HCT116 (cell line): ENCODE measurements at regions not wholly inside any gene's neighbourhood (a gene's known extent, or its start where the extent isn't known, plus 50 kb on each side); places are given as distances from the start of the nearest gene placed in this dataset.

Experiments used
- ATAC-seq: fragments of 200-7000 bp; cut with Tn5 transposase; 2 replicates; pipeline ENCODE4 v1.9.1; 2020; ENCODE audit warnings: mild to moderate bottlenecking, moderate library complexity
- BruUV-seq: library from RNA; stranded (reverse); fragments of 400-500 nt; replicated peaks from 2 replicates; lab custom pipeline; 2021; lab: Mats Ljungman, UMichigan
- CTCF ChIA-PET: fragments of 300-600 bp; sonication (Branson Sonifier 250); formaldehyde crosslinking; loops from one replicate; lab custom pipeline; 2021; ENCODE audit warnings: antibody characterized with exemption; lab: Charles Lee
- POLR2A ChIA-PET: fragments of 300-600, 350-600 bp; sonication (Branson Sonifier 250); formaldehyde crosslinking; loops from one replicate; lab custom pipeline; 2021; ENCODE audit warnings: antibody characterized with exemption; lab: Charles Lee
- RAD21 ChIA-PET, 2 experiments: fragments of 300-600 bp; sonication (Branson Sonifier 250); formaldehyde crosslinking; loops; one replicate each; lab custom pipeline; 2023; ENCODE audit warnings: low total read pairs in 2 of 2; ENCODE audit not compliant: uncharacterized antibody in 2 of 2, unreplicated experiment in 2 of 2, low non-redundant PET in 1 of 2; lab: Charles Lee
- DNase-seq: peaks from one replicate; pipeline ENCODE4 v3.0.0-alpha.2; 2010; ENCODE audit warnings: low read depth, low spot score
- H2AFZ ChIP-seq: fragments of 200-600 bp; shearing (Covaris generic), sonication (generic); 2 replicates; pipeline ENCODE4 v1.6.1; 2017; ENCODE audit warnings: low read depth, mixed run types, mixed read lengths, antibody characterized with exemption, low read length; ENCODE audit not compliant: poor library complexity, severe bottlenecking
- H3K27ac ChIP-seq: 2 replicates; pipeline ENCODE4 v1.5.1; 2012; ENCODE audit warnings: low read depth, low read length
- H3K27me3 ChIP-seq: fragments of 200-600 bp; sonication (generic); 2 replicates; pipeline ENCODE4 v1.6.1; 2016; ENCODE audit warnings: mixed run types, low read length, mixed read lengths; ENCODE audit not compliant: insufficient read depth
- H3K36me3 ChIP-seq, 2 experiments: fragments of 200-500 bp in 1 of 2; fragments of 200-600 bp in 1 of 2; sonication (Bioruptor generic) in 1 of 2; sonication (generic) in 1 of 2; 2 replicates each; pipeline versions ENCODE4 v1.5.1 to v1.6.1; 2014 to 2016; ENCODE audit warnings: low read length in 2 of 2, inconsistent platforms in 1 of 2, mixed read lengths in 1 of 2, mixed run types in 1 of 2; ENCODE audit not compliant: insufficient read depth in 2 of 2, control insufficient read depth in 1 of 2
- H3K4me1 ChIP-seq, 2 experiments: fragments of 200-600 bp in 1 of 2; sonication (generic) in 1 of 2; 2 replicates each; pipeline versions ENCODE4 v1.5.1 to v1.6.1; 2012 to 2017; ENCODE audit warnings: low read length in 2 of 2, inconsistent platforms in 1 of 2, mild to moderate bottlenecking in 1 of 2, mixed read lengths in 1 of 2, mixed run types in 1 of 2, moderate library complexity in 1 of 2; ENCODE audit not compliant: insufficient read depth in 2 of 2, control insufficient read depth in 1 of 2
- H3K4me2 ChIP-seq: fragments of 200-600 bp; sonication (generic); 2 replicates; pipeline ENCODE4 v1.6.1; 2017; ENCODE audit warnings: mixed run types, low read length, mixed read lengths
- H3K4me3 ChIP-seq, 2 experiments: fragments of 200-600 bp in 1 of 2; sonication (generic) in 1 of 2; replicated peaks in 1 of 2; 2 replicates each; pipeline ENCODE4 v1.5.1; 2011 to 2016; ENCODE audit warnings: low read length in 2 of 2, control low read depth in 1 of 2, low read depth in 1 of 2, mild to moderate bottlenecking in 1 of 2, mixed read lengths in 1 of 2, mixed run types in 1 of 2
- H3K79me2 ChIP-seq: fragments of 200-600 bp; sonication (generic); 2 replicates; pipeline ENCODE4 v1.6.1; 2017; ENCODE audit warnings: mild to moderate bottlenecking, mixed run types, low read length, moderate library complexity, mixed read lengths; ENCODE audit not compliant: insufficient read depth
- H3K9ac ChIP-seq: fragments of 200-600 bp; sonication (generic); 2 replicates; pipeline ENCODE4 v1.6.1; 2016; ENCODE audit warnings: low read length, mixed read lengths
- H3K9me2 ChIP-seq: fragments of 200-600 bp; sonication (generic), shearing (Covaris generic); 2 replicates; pipeline ENCODE4 v1.6.1; 2017; ENCODE audit warnings: mixed run types, mild to moderate bottlenecking, moderate library complexity; ENCODE audit not compliant: insufficient read depth
- H3K9me3 ChIP-seq, 2 experiments: fragments of 200-500 bp in 1 of 2; fragments of 200-600 bp in 1 of 2; sonication (Bioruptor generic) in 1 of 2; sonication (generic) in 1 of 2; 2 replicates each; pipeline ENCODE4 v1.6.1; 2014 to 2017; ENCODE audit warnings: low read length in 2 of 2, mixed read lengths in 2 of 2, inconsistent platforms in 1 of 2, low read depth in 1 of 2, mild to moderate bottlenecking in 1 of 2, mixed run types in 1 of 2, moderate library complexity in 1 of 2; ENCODE audit not compliant: control insufficient read depth in 1 of 2, insufficient read depth in 1 of 2
- H4K20me1 ChIP-seq: fragments of 200-600 bp; sonication (generic), shearing (Covaris generic); 2 replicates; pipeline ENCODE4 v1.6.1; 2017; ENCODE audit warnings: mixed run types, mild to moderate bottlenecking, moderate library complexity; ENCODE audit not compliant: insufficient read depth
- CBX3 ChIP-seq: IDR thresholded peaks from 2 replicates; pipeline ENCODE4 v1.6.1; 2012; ENCODE audit warnings: low read depth
- ELF1 ChIP-seq: IDR thresholded peaks from 2 replicates; pipeline ENCODE4 v1.6.1; 2012; ENCODE audit warnings: low read depth, borderline replicate concordance
- EZH2phosphoT487 ChIP-seq: fragments of 200-600 bp; IDR thresholded peaks from 2 replicates; pipeline ENCODE4 v1.6.1; 2018; ENCODE audit warnings: antibody characterized with exemption, borderline replicate concordance
- FOSL1 ChIP-seq: IDR thresholded peaks from 2 replicates; pipeline ENCODE4 v1.6.1; 2012; ENCODE audit warnings: low read depth
- POLR2A ChIP-seq: IDR thresholded peaks from 2 replicates; pipeline ENCODE4 v1.7.0; 2011; ENCODE audit warnings: borderline replicate concordance; ENCODE audit not compliant: insufficient read depth, insufficient read length; ENCODE audit errors: extremely low read depth
- SP1 ChIP-seq: IDR thresholded peaks from 2 replicates; pipeline ENCODE4 v1.6.1; 2012; ENCODE audit warnings: low read depth
- SRF ChIP-seq: IDR thresholded peaks from 2 replicates; pipeline ENCODE4 v1.6.1; 2012; ENCODE audit warnings: low read depth
- TCF7L2 ChIP-seq: IDR thresholded peaks from 2 replicates; pipeline ENCODE4 v1.7.0; 2011; ENCODE audit warnings: borderline replicate concordance, inconsistent platforms; ENCODE audit not compliant: insufficient read depth, insufficient read length; ENCODE audit errors: extremely low read depth
- YY1 ChIP-seq: IDR thresholded peaks from 2 replicates; pipeline ENCODE4 v1.6.1; 2011; ENCODE audit warnings: low read length, low read depth, moderate library complexity, mild to moderate bottlenecking; ENCODE audit not compliant: insufficient replicate concordance; ENCODE audit errors: extremely low read depth
- ZFX ChIP-seq: fragments of 450-650 bp; IDR thresholded peaks from 2 replicates; pipeline ENCODE4 v1.6.1; 2017
- intact Hi-C: fragments of 100-400 bp; cut with micrococcal nuclease; formaldehyde crosslinking; loops from 2 replicates; pipeline ENCODE4 v1.10.0; 2022
- TF ChIP-seq, protein P1 (sequence below): IDR thresholded peaks from 2 replicates; pipeline ENCODE4 v1.6.1; 2012
- TF ChIP-seq, protein P2 (sequence below), 3 experiments: fragments of 200-600 bp in 1 of 3; sonication (generic) in 1 of 3; IDR thresholded peaks in 2 of 3; conservative IDR thresholded peaks in 1 of 3; 2 replicates each; pipeline ENCODE4 v1.5.1; 2012 to 2017; ENCODE audit warnings: low read depth in 2 of 3, low read length in 2 of 3, antibody characterized with exemption in 1 of 3, borderline replicate concordance in 1 of 3, control low read depth in 1 of 3, mild to moderate bottlenecking in 1 of 3, mixed read lengths in 1 of 3, mixed run types in 1 of 3, moderate library complexity in 1 of 3; ENCODE audit not compliant: insufficient read depth in 1 of 3
- TF ChIP-seq, protein P3 (sequence below): IDR thresholded peaks from 2 replicates; pipeline ENCODE4 v1.6.1; 2012
- TF ChIP-seq, protein P4 (sequence below): IDR thresholded peaks from 2 replicates; pipeline ENCODE4 v1.6.1; 2011; ENCODE audit warnings: mild to moderate bottlenecking, low read length, moderate library complexity; ENCODE audit not compliant: insufficient replicate concordance; ENCODE audit errors: extremely low read depth

DNA sequence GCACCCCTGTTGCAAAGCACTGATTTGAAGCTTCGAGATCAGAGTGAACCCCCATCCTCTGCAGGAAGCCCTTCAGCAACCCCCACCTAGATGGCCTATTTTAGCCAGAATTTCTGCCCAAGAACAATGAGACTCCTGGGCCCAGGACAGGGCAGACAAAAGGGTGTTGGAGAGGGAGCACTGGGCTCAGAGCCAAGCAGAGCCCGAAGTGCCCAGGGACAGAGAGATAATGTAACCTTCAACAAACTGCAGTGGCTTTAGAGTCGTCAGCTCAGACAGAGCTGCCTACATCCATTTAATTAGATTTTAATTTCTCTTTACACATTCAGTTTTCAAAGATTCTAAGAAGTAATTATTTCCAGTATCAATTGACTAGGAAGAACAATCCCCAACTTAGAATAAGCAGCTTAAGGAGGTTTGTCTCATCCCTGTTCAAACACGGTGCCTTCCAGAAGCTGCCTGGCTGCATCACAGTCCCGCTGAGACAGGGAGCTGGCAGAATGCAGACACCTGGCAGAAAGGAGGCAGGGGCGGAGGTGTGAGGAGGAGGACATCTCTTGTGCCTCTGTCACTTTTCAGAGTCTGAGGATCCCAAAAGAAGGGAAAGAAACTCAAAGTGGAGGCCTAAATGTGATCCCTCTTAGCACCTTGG is 504.9 kb upstream of the CCDC196 start:
- TF ChIP-seq SP1, result no peak
- no peak for TF ChIP-seq ZFX
- no peak for TF ChIP-seq FOSL1
- TF ChIP-seq, protein P1, sequence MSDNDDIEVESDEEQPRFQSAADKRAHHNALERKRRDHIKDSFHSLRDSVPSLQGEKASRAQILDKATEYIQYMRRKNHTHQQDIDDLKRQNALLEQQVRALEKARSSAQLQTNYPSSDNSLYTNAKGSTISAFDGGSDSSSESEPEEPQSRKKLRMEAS, result no peak
- no peak for TF ChIP-seq SRF
- TF ChIP-seq POLR2A, result no peak
- no peak for TF ChIP-seq EZH2phosphoT487
- Histone ChIP-seq H3K27ac (no peak overlapping the region), H3K4me2 (no peak overlapping the region), H3K79me2 (no peaks in the 10 kb centered on the region), H3K9ac (no peak overlapping the region), H4K20me1 (no peaks in the 10 kb centered on the region), H3K9me3 (no peaks in the 10 kb centered on the region), H3K27me3 (0 out of 2 replicates have a peak, but pooled peaks cover 4% of the 10 kb centered on the region), H3K36me3 (no peaks in the 10 kb centered on the region), H3K4me1 (no peaks in the 10 kb centered on the region), H3K9me2 (no peaks in the 10 kb centered on the region), H3K4me3 (no peak overlapping the region), H2AFZ (no peak overlapping the region)
- ATAC-seq (no peak), DNase-seq (no peak)
- BruUV-seq, result no TSS peak
- ChIA-PET POLR2A (no interaction called here), CTCF (no interaction called here), RAD21 (no interaction called here)
- intact Hi-C loops, result no loop called here

DNA sequence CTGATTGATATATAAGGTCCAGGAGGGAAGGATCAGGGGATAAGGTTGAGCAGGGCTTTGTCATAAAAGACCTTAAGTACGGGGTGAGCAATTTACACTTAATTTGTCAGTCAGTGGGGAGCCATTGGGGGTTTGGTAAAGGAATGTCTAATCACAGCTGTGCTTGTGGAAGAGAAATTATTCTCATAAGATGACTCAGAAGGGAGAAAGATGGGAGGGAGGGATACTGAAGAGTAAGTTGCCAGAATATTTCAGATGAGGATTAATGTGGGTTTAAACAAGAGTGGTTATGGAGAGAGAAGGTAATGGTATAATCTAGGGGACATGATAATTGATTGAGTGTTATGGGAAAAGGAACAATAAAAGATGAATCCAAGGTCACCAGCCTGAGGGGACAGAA is 500.1 kb upstream of the CCDC196 start:
- Histone ChIP-seq H3K4me3 (no peak overlapping the region), H3K9me3 (no peaks in the 10 kb centered on the region), H3K9me2 (no peaks in the 10 kb centered on the region), H3K36me3 (no peaks in the 10 kb centered on the region), H4K20me1 (no peaks in the 10 kb centered on the region), H3K9ac (no peak overlapping the region), H3K4me1 (no peaks in the 10 kb centered on the region), H3K79me2 (no peaks in the 10 kb centered on the region), H3K4me2 (no peak overlapping the region), H3K27ac (no peak overlapping the region), H3K27me3 (0 out of 2 replicates have a peak, but pooled peaks cover 7% of the 10 kb centered on the region), H2AFZ (no peak overlapping the region)
- ChIA-PET CTCF (no interaction called here), RAD21 (no interaction called here), POLR2A (no interaction called here)
- BruUV-seq, result no TSS peak
- no peak for ATAC-seq
- no peak for DNase-seq
- intact Hi-C loops, result no loop called here
- TF ChIP-seq, protein P2, sequence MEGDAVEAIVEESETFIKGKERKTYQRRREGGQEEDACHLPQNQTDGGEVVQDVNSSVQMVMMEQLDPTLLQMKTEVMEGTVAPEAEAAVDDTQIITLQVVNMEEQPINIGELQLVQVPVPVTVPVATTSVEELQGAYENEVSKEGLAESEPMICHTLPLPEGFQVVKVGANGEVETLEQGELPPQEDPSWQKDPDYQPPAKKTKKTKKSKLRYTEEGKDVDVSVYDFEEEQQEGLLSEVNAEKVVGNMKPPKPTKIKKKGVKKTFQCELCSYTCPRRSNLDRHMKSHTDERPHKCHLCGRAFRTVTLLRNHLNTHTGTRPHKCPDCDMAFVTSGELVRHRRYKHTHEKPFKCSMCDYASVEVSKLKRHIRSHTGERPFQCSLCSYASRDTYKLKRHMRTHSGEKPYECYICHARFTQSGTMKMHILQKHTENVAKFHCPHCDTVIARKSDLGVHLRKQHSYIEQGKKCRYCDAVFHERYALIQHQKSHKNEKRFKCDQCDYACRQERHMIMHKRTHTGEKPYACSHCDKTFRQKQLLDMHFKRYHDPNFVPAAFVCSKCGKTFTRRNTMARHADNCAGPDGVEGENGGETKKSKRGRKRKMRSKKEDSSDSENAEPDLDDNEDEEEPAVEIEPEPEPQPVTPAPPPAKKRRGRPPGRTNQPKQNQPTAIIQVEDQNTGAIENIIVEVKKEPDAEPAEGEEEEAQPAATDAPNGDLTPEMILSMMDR (IDR thresholded peaks at IDR 0.05 in 2 of 3, conservative IDR thresholded peaks at IDR 0.05 in 1 of 3; ENCODE audit: borderline replicate concordance in 1 of 3, insufficient read depth in 1 of 3, low read depth in 2 of 3, low read length in 2 of 3), result no peak
- TF ChIP-seq, protein P3, sequence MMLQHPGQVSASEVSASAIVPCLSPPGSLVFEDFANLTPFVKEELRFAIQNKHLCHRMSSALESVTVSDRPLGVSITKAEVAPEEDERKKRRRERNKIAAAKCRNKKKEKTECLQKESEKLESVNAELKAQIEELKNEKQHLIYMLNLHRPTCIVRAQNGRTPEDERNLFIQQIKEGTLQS, result no peak
- no peak for TF ChIP-seq CBX3
- no peak for TF ChIP-seq ELF1
- no peak for TF ChIP-seq TCF7L2
- no peak for TF ChIP-seq YY1
- TF ChIP-seq, protein P4, sequence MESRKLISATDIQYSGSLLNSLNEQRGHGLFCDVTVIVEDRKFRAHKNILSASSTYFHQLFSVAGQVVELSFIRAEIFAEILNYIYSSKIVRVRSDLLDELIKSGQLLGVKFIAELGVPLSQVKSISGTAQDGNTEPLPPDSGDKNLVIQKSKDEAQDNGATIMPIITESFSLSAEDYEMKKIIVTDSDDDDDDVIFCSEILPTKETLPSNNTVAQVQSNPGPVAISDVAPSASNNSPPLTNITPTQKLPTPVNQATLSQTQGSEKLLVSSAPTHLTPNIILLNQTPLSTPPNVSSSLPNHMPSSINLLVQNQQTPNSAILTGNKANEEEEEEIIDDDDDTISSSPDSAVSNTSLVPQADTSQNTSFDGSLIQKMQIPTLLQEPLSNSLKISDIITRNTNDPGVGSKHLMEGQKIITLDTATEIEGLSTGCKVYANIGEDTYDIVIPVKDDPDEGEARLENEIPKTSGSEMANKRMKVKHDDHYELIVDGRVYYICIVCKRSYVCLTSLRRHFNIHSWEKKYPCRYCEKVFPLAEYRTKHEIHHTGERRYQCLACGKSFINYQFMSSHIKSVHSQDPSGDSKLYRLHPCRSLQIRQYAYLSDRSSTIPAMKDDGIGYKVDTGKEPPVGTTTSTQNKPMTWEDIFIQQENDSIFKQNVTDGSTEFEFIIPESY, result no peak
- no peak for TF ChIP-seq ZFX
- TF ChIP-seq SP1, result no peak
